GM18511 (cell line): ENCODE measurements at regions not wholly inside any gene's neighbourhood (a gene's known extent, or its start where the extent isn't known, plus 50 kb on each side); places are given as distances from the start of the nearest gene placed in this dataset.

Source experiments
- ATAC-seq: cut with Tn5 transposase; IDR thresholded peaks from one replicate; pipeline ENCODE4 v1.9.1; 2021; ENCODE audit warnings: mild to moderate bottlenecking, moderate library complexity; ENCODE audit not compliant: unreplicated experiment

DNA sequence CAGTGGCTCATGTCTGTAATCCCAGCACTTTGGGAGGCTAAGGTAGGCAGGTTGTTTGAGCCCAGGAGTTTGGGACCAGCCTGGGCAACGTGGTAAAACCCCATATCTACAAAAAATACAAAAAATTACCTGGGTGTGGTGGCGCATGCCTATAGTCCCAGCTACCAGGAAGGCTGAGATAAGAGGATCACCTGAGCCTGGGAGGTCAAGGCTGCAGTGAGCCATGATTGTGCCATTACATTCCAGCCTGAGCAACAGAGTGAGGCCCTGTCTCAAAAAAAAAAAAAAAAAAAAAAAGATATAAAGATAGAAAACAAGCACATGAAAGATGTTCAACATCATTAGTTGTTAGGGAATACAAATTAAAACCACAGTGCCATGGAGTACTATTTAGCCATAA is 65.3 kb upstream of the UGP2 start:
- no peak for ATAC-seq

GRCh38 chr2:63777816-63778215 is 63.9 kb upstream of the UGP2 start:
- ATAC-seq: no peak

DNA sequence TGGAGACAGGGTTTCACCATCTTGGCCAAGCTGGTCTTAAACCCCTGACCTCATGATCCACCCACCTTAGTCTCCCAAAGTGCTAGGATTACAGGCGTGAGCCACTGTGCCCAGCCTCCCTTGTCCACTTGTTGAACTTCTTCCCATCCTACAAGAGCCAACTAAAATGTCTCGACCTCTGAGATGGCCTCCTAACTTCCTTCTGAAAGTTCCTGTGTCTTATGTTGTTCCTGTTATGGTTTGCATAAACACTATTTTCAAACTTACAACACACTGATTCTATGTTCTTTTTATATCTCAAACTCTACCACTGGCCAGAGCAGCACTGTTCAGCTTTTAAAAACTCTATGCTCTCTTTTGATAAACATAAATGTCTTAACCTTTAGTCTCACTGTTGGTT is 63.3 kb upstream of the UGP2 start:
- no peak for ATAC-seq

DNA sequence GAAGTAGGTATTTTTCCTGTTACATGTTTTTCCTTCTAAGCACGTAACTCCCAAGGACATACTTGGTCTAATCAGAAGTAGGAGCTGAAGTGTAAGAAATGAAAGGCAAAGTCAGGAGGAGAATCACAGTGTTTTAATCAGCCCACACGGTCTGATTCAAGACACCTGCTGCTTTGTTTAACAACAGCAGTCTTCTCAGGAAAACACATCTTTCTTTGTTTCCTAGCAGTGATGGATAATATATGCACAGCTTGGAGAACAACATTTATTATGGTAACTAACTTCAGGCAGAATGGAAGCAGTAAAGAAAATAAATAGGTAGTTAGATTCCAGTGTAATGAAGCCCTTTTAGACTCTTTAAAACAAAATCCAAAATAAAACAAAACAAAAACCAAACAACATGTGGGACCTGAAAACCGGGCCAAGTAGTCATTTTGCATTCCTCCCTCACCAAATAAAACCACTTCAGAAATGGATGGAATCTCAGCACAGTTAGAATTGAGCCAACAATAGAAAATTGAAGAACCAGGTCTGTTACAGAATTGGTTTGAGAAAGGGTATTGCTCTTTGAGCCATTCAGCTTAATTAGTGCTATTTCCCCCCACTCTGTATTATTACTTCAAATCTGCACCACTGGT is 61.1 kb upstream of the UGP2 start:
- ATAC-seq: no peak

GRCh38 chr2:63784461-63784860 is 57.2 kb upstream of the UGP2 start:
- ATAC-seq: no peak

- ATAC-seq: no peak
Measured at GRCh38 chr2:63785096-63785495, 56.6 kb upstream of the UGP2 start.

GRCh38 chr2:63786471-63786870 is 55.2 kb upstream of the UGP2 start:
- no peak for ATAC-seq

DNA sequence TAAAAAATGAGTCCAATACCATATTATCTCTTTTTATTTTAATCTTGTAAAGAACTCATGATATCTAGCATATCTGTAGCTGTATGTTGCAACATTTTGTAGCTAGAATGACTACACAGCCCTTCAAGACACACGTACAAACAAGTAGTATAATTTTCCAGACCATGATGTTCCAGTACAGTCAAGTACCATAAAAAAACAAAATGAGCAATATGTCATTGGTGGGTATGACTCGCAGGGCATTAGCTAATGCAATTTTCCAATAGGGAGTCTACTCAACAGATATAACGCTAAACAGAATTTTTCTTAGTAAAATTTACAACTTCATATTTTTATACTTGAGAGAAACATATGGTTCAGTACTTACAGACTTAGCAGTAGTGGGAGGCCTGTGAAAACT is 53.6 kb upstream of the UGP2 start:
- ATAC-seq: no peak

GRCh38 chr2:63789338-63790020 is 52.2 kb upstream of the UGP2 start:
- ATAC-seq: no peak

DNA sequence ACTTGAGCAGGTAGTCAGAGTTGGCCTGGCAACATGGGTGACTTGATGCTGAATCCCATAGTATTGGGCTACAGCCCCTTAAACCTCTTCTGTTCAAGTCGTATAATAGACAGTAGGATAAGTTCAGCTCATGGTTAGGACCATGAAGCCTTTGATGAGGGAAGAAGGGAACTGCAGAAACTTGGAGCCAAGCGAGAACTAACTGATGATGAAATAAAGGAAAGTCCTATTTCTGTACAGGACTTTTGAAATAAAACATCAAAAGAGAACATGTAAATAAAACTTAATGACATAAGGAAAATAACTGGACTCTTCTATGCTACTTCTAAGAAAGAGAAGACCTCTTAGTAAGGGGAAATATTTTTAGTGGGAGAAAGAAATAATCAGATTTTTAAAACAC is 51.2 kb upstream of the UGP2 start:
- no peak for ATAC-seq

DNA sequence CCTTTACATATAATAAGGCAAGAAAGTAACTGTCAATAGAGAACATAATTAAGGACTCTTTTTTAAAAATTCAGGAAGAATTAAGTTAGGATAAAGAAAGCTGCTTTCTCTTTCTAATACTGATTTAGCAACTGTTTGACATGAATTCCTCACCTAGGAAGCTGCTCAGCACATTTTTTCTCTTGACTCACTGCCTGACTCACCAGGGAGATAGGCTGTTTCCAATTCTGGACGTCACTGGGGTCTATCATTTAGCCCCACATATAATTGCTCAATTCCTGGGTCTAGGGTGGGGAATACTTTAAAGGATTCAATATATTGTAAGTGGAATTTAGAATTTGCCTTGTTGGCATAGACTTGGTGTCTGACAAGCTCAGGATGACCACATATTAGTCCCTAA is 50.8 kb upstream of the UGP2 start:
- ATAC-seq: no peak

GRCh38 chr2:63791387-63791786 is 50.3 kb upstream of the UGP2 start:
- no peak for ATAC-seq
